H1 (cell line): ENCODE measurements at regions not wholly inside any gene's neighbourhood (a gene's known extent, or its start where the extent isn't known, plus 50 kb on each side); places are given as distances from the start of the nearest gene placed in this dataset.

Experiments
- CTCF ChIA-PET: fragments of 300-600 bp; sonication (Branson Sonifier 250); formaldehyde crosslinking; loops from one replicate; lab custom pipeline; 2021; ENCODE audit not compliant: partially characterized antibody; lab: Charles Lee
- POLR2A ChIA-PET: fragments of 300-600 bp; sonication (Branson Sonifier 250); formaldehyde crosslinking; loops from one replicate; lab custom pipeline; 2021; ENCODE audit warnings: inconsistent platforms; ENCODE audit not compliant: partially characterized antibody; lab: Charles Lee
- DNase-seq, 2 experiments: peaks; one replicate each; pipeline versions ENCODE4 v3.0.0 to v3.0.0-alpha.2; 2010 to 2022; ENCODE audit warnings: low spot score in 2 of 2, low read depth in 1 of 2, mixed read lengths in 1 of 2
- FAIRE-seq: peaks from 2 replicates; lab custom pipeline; 2011; peaks lifted over from hg19 to GRCh38; lab: Jason Lieb, UNC
- H2AFZ ChIP-seq: 2 replicates; pipeline ENCODE4 v1.8.1; 2012; ENCODE audit warnings: low read length, inconsistent platforms
- H2AK5ac ChIP-seq: 2 replicates; pipeline ENCODE4 v1.6.1; 2013; ENCODE audit warnings: low read depth, low read length
- H2BK120ac ChIP-seq: replicated peaks from 2 replicates; pipeline ENCODE3; 2013; ENCODE audit warnings: low read depth, low read length, inconsistent platforms
- H2BK12ac ChIP-seq: 2 replicates; pipeline ENCODE4 v1.6.1; 2013; ENCODE audit warnings: low read depth, low read length
- H2BK15ac ChIP-seq: 2 replicates; pipeline ENCODE4 v1.6.1; 2013; ENCODE audit warnings: low read length
- H2BK20ac ChIP-seq: 2 replicates; pipeline ENCODE4 v1.6.1; 2013; ENCODE audit warnings: low read length
- H2BK5ac ChIP-seq: 2 replicates; pipeline ENCODE4 v1.6.1; 2013; ENCODE audit warnings: low read depth, low read length
- H3K14ac ChIP-seq: 2 replicates; pipeline ENCODE4 v1.6.1; 2013; ENCODE audit warnings: inconsistent platforms; ENCODE audit not compliant: insufficient read length
- H3K18ac ChIP-seq: 2 replicates; pipeline ENCODE4 v1.6.1; 2013; ENCODE audit warnings: low read length; ENCODE audit errors: extremely low read depth
- H3K23ac ChIP-seq: 2 replicates; pipeline ENCODE4 v1.6.1; 2013; ENCODE audit warnings: inconsistent platforms; ENCODE audit not compliant: insufficient read length
- H3K23me2 ChIP-seq: 2 replicates; pipeline ENCODE4 v1.6.1; 2013; ENCODE audit warnings: low read depth, low read length
- H3K27ac ChIP-seq: 2 replicates; pipeline ENCODE4 v1.6.1; 2011; ENCODE audit warnings: low read depth, low read length, inconsistent platforms
- H3K27me3 ChIP-seq, 4 experiments: replicated peaks in 1 of 4; 1 replicate in 1 of 4; 2 replicates in 3 of 4; pipeline versions ENCODE4 v1.6.1 to v1.8.1; 2011 to 2013; ENCODE audit warnings: low read length in 3 of 4, mild to moderate bottlenecking in 3 of 4, inconsistent platforms in 2 of 4, mixed read lengths in 2 of 4, moderate library complexity in 1 of 4; ENCODE audit not compliant: control insufficient read depth in 3 of 4, insufficient read depth in 3 of 4; ENCODE audit errors: extremely low read depth in 1 of 4
- H3K36me3 ChIP-seq, 4 experiments: 2 replicates each; pipeline versions ENCODE4 v1.6.1 to v1.8.1; 2011 to 2013; ENCODE audit warnings: mild to moderate bottlenecking in 4 of 4, low read length in 3 of 4, moderate library complexity in 2 of 4, control low read depth in 1 of 4, inconsistent platforms in 1 of 4; ENCODE audit not compliant: insufficient read depth in 4 of 4, control insufficient read depth in 2 of 4
- H3K4ac ChIP-seq: replicated peaks from 2 replicates; pipeline ENCODE3; 2013; ENCODE audit warnings: low read length, low read depth, mixed read lengths, inconsistent platforms; ENCODE audit not compliant: insufficient read length
- H3K4me1 ChIP-seq, 4 experiments: replicated peaks in 1 of 4; 1 replicate in 1 of 4; 2 replicates in 3 of 4; pipeline versions ENCODE4 v1.6.1 to v1.8.1; 2011 to 2013; ENCODE audit warnings: low read length in 3 of 4, inconsistent platforms in 2 of 4, mixed read lengths in 1 of 4; ENCODE audit not compliant: insufficient read depth in 4 of 4, control insufficient read depth in 3 of 4
- H3K4me2 ChIP-seq, 2 experiments: 2 replicates each; pipeline versions ENCODE4 v1.6.1 to v1.8.1; 2011 to 2013; ENCODE audit warnings: low read depth in 2 of 2, low read length in 2 of 2, control low read depth in 1 of 2, inconsistent platforms in 1 of 2, mild to moderate bottlenecking in 1 of 2; ENCODE audit not compliant: insufficient read depth in 1 of 2
- H3K4me3 ChIP-seq, 4 experiments: fragments of 200-600, 300-600 bp in 1 of 4; sonication (generic), shearing (Covaris generic), sonication (Bioruptor Twin) in 1 of 4; 2 replicates each; pipeline versions ENCODE4 v1.5.1 to v1.8.1; 2011 to 2016; ENCODE audit warnings: low read length in 4 of 4, low read depth in 3 of 4, control low read depth in 2 of 4, inconsistent platforms in 2 of 4, mild to moderate bottlenecking in 2 of 4, mixed read lengths in 1 of 4, moderate library complexity in 1 of 4; ENCODE audit not compliant: insufficient read depth in 2 of 4; ENCODE audit errors: extremely low read depth in 1 of 4
- H3K56ac ChIP-seq: replicated peaks from 2 replicates; pipeline ENCODE3; 2013; ENCODE audit warnings: low read depth, mild to moderate bottlenecking, mixed read lengths, low read length, inconsistent platforms; ENCODE audit not compliant: insufficient read length
- H3K79me1 ChIP-seq: 2 replicates; pipeline ENCODE4 v1.6.1; 2013; ENCODE audit warnings: low read depth, low read length, control low read depth
- H3K79me2 ChIP-seq, 2 experiments: 2 replicates each; pipeline versions ENCODE4 v1.6.1 to v1.8.1; 2012 to 2013; ENCODE audit warnings: low read length in 2 of 2, mild to moderate bottlenecking in 2 of 2, inconsistent platforms in 1 of 2; ENCODE audit not compliant: insufficient read depth in 2 of 2, control insufficient read depth in 1 of 2
- H3K9ac ChIP-seq, 4 experiments: replicated peaks in 1 of 4; 1 replicate in 1 of 4; 2 replicates in 3 of 4; pipeline versions ENCODE4 v1.6.1 to v1.8.1; 2011 to 2013; ENCODE audit warnings: low read depth in 3 of 4, low read length in 3 of 4, control low read depth in 2 of 4, mild to moderate bottlenecking in 2 of 4, moderate library complexity in 2 of 4, inconsistent platforms in 1 of 4; ENCODE audit errors: extremely low read depth in 1 of 4
- H3K9me3 ChIP-seq, 2 experiments: 2 replicates each; pipeline versions ENCODE4 v1.6.1 to v1.8.1; 2012 to 2013; ENCODE audit warnings: mild to moderate bottlenecking in 2 of 2, moderate library complexity in 2 of 2, control low read depth in 1 of 2, inconsistent platforms in 1 of 2, low read depth in 1 of 2, low read length in 1 of 2, mixed read lengths in 1 of 2; ENCODE audit not compliant: insufficient read depth in 2 of 2
- H4K20me1 ChIP-seq, 2 experiments: replicated peaks in 1 of 2; 2 replicates each; pipeline versions ENCODE3 to v1.8.1; 2011 to 2013; ENCODE audit warnings: inconsistent platforms in 2 of 2, low read length in 2 of 2, mild to moderate bottlenecking in 1 of 2; ENCODE audit not compliant: insufficient read depth in 2 of 2, control insufficient read depth in 1 of 2
- H4K5ac ChIP-seq: 2 replicates; pipeline ENCODE4 v1.6.1; 2013; ENCODE audit warnings: low read length, low read depth, mixed read lengths, inconsistent platforms; ENCODE audit not compliant: insufficient read length
- H4K8ac ChIP-seq: 2 replicates; pipeline ENCODE4 v1.8.0; 2013; ENCODE audit warnings: mild to moderate bottlenecking, moderate library complexity, low read length, inconsistent platforms; ENCODE audit not compliant: insufficient read depth; ENCODE audit errors: extremely low read depth
- H4K91ac ChIP-seq: replicated peaks from 2 replicates; pipeline ENCODE3; 2013; ENCODE audit warnings: low read length, mixed read lengths, inconsistent platforms; ENCODE audit not compliant: insufficient read length
- CBX5 ChIP-seq: fragments of 300-800, 300-1000 bp; sonication (generic); IDR thresholded peaks from 2 replicates; pipeline ENCODE4 v1.7.1; 2016; ENCODE audit warnings: antibody characterized with exemption, low read length, low read depth
- KDM1A ChIP-seq: fragments of 200-600, 300-600 bp; sonication (generic); IDR thresholded peaks from 2 replicates; pipeline ENCODE4 v1.7.1; 2016; ENCODE audit warnings: mild to moderate bottlenecking, low read length, borderline replicate concordance
- POU5F1 ChIP-seq: IDR thresholded peaks from 2 replicates; pipeline ENCODE4 v1.6.1; 2011; ENCODE audit warnings: low read depth, mild to moderate bottlenecking, low read length, moderate library complexity
- SP2 ChIP-seq: IDR thresholded peaks from 2 replicates; pipeline ENCODE4 v1.6.1; 2012; ENCODE audit warnings: mild to moderate bottlenecking, low read length, inconsistent platforms

GRCh38 chr20:7540018-7540417 lies 400.2 kb downstream of the HAO1 start:
- no peaks in the 10 kb centered on the region for H3K27me3 ChIP-seq
- no peak overlapping the region for H2BK120ac ChIP-seq
- H3K9ac ChIP-seq: no peak overlapping the region
- no peak overlapping the region for H3K23ac ChIP-seq
- no peak overlapping the region for H2AK5ac ChIP-seq
- no peak overlapping the region for H3K4me3 ChIP-seq
- POLR2A ChIA-PET: no interaction called here
- TF ChIP-seq POU5F1 (no peak), SP2 (no peak), CBX5 (no peak), KDM1A (no peak)
- no peak overlapping the region for H3K14ac ChIP-seq
- CTCF ChIA-PET: no interaction called here
- H3K4me2 ChIP-seq: no peak overlapping the region
- H3K9me3 ChIP-seq: no peaks in the 10 kb centered on the region
- no peak overlapping the region for H2BK20ac ChIP-seq
- no peak overlapping the region for H3K56ac ChIP-seq
- H3K23me2 ChIP-seq: no peaks in the 10 kb centered on the region
- no peaks in the 10 kb centered on the region for H3K79me2 ChIP-seq
- no peaks in the 10 kb centered on the region for H3K79me1 ChIP-seq
- no peak overlapping the region for H3K27ac ChIP-seq
- no peak overlapping the region for H3K18ac ChIP-seq
- no peak overlapping the region for H2BK5ac ChIP-seq
- no peak overlapping the region for H2BK15ac ChIP-seq
- H3K4me1 ChIP-seq: no peaks in the 10 kb centered on the region
- no peaks in the 10 kb centered on the region for H4K20me1 ChIP-seq
- DNase-seq: no peak
- H2AFZ ChIP-seq: no peak overlapping the region
- FAIRE-seq: no peak
- no peak overlapping the region for H2BK12ac ChIP-seq
- no peaks in the 10 kb centered on the region for H3K36me3 ChIP-seq
- H4K8ac ChIP-seq: no peak overlapping the region
- no peak overlapping the region for H4K5ac ChIP-seq
- no peak overlapping the region for H4K91ac ChIP-seq
- no peak overlapping the region for H3K4ac ChIP-seq
